Naive B cell (primary cell): ENCODE measurements at regions not wholly inside any gene's neighbourhood (a gene's known extent, or its start where the extent isn't known, plus 50 kb on each side); places are given as distances from the start of the nearest gene placed in this dataset.
A peak's percentile ranks its signal among the peaks of the same experiment; 100 is the strongest.

ENCODE experiments used
- ATAC-seq, 2 donors: fragments of 150-1000 bp; cut with Tn5 transposase; 2 replicates each; pipeline ENCODE4 v1.10.0; 2021; ENCODE audit warnings: low read depth in 2 of 2, mild to moderate bottlenecking in 2 of 2, moderate library complexity in 2 of 2
- DNase-seq: peaks from one replicate; pipeline ENCODE4 v3.0.0; 2022
- H3K27ac Mint-ChIP-seq, 6 donors: one replicate each; pipeline ENCODE4 v1.8.0; 2020 to 2022; ENCODE audit warnings: mild to moderate bottlenecking in 6 of 6, mixed read lengths in 6 of 6, moderate library complexity in 5 of 6, inconsistent platforms in 2 of 6
- H3K27me3 Mint-ChIP-seq, 3 donors: one replicate each; pipeline ENCODE4 v1.8.0; 2021 to 2022; ENCODE audit warnings: mixed read lengths in 3 of 3, mild to moderate bottlenecking in 1 of 3
- H3K36me3 Mint-ChIP-seq, 2 donors: one replicate each; pipeline ENCODE4 v1.8.0; 2020 to 2022; ENCODE audit warnings: mixed read lengths in 2 of 2, inconsistent platforms in 1 of 2, mild to moderate bottlenecking in 1 of 2
- H3K4me1 Mint-ChIP-seq, 3 donors: one replicate each; pipeline ENCODE4 v1.8.0; 2020 to 2022; ENCODE audit warnings: mixed read lengths in 3 of 3, inconsistent platforms in 1 of 3, mild to moderate bottlenecking in 1 of 3, moderate library complexity in 1 of 3
- H3K4me3 Mint-ChIP-seq, 8 donors: one replicate each; pipeline ENCODE4 v1.8.0; 2020 to 2022; ENCODE audit warnings: mild to moderate bottlenecking in 8 of 8, mixed read lengths in 8 of 8, moderate library complexity in 8 of 8, inconsistent platforms in 2 of 8
- H3K9me3 Mint-ChIP-seq, 7 donors: one replicate each; pipeline ENCODE4 v1.8.0; 2020 to 2022; ENCODE audit warnings: mixed read lengths in 7 of 7, mild to moderate bottlenecking in 5 of 7, inconsistent platforms in 2 of 7, moderate library complexity in 1 of 7

DNA sequence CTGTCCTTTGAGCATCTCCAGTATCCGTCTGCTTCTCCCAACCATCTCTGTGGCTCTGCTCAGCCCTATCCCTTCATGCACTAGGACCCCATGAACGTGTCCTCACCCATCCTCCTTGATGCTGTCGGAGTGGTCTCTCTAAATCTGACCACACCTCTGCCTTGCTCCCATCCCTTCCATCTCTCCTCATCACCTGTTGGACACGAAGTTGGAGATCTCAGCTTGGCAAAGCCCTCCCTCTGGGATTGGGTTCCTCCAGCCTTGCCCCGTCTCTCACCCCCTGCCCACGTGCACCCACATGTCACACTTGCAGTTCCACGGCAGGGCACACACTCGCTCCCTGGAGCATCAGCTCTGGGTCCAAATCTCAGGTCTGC, 135.7 kb downstream of the ACTL8 start:
- ATAC-seq (no peak), DNase-seq (no peak)
- Mint-ChIP-seq H3K27me3 (peaks cover 7 to 45% (median 31%) of the 10 kb centered on the region in 3 donors), H3K4me3 (no peak overlapping the region), H3K27ac (peak overlapping the region in 1 of 6 donors; percentile 60), H3K9me3 (peaks cover 0 to 3% (median 0%) of the 10 kb centered on the region in 7 donors), H3K36me3 (no peaks in the 10 kb centered on the region), H3K4me1 (no peaks in the 10 kb centered on the region)

DNA sequence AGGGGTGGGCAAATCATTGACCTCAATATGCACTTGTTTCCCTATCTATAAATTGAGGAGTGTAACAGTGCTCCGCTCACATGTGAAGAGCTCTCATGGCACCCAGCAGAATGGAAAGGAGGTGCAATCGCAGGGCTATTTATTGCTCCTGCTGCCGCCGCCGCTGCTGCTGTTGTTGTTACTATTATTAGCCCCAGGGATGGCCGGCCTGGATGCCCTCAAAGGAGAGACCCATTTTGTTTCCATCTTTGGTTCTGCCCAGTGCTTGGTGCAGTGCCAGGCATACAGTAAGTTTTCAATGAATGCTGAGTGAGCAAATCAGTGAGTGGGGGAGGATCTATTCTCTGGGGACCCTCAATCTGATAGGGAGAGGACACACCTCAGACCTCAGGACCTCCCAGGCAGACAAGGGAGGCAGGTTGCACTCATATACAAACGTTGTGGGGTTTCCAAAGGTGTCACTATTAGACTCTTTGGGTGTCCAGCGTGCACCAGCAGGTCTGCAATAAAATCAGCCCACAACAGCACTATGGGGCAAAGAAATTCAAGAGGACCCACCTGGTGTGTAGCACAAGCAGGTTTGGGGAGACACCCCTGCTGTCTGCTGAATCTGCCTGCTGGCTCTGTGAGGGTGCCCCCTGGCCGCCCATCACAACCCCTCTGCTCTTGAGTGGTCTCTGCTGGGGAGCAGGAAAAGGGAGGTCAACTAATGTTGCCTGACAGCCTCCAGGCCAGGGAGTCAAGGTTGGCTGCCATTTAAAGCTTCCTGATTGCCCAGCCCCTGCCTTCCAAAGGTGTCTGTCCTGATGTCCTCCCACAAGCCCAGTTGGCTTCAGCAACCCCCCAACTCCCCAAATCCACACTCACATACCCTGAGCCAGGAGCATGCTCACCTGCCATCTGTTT, 136.3 kb downstream of the ACTL8 start:
- Mint-ChIP-seq H3K27me3 (peaks cover 11 to 49% (median 32%) of the 10 kb centered on the region in 3 donors), H3K36me3 (no peaks in the 10 kb centered on the region), H3K9me3 (peaks cover 0 to 3% (median 0%) of the 10 kb centered on the region in 7 donors), H3K27ac (no peak overlapping the region), H3K4me3 (peak overlapping the region in 1 of 8 donors; percentile 25), H3K4me1 (no peaks in the 10 kb centered on the region)
- ATAC-seq (no peak), DNase-seq (no peak)

DNA sequence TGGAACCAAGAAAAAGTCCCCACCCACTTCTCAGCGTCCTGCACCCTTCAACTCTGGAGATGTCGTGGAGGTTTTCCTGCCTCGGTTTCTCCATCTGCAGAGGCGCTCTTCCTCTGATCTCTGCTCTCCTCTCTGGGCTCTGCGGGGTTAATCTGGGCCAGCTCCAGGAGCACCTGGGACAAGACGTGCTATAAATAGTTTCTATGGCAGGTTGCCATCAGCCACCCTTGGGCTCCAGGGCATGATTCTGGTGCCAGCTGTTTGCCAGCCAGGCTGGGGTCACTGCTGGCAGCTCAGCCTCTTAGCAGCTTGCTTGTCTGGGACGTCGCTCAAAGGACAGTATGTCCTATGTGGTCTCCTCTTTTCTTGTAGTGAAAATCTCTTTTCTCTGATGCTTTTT, 137.1 kb downstream of the ACTL8 start:
- Mint-ChIP-seq H3K36me3 (no peaks in the 10 kb centered on the region), H3K9me3 (peaks cover 0 to 3% (median 0%) of the 10 kb centered on the region in 7 donors), H3K27ac (no peak overlapping the region), H3K4me1 (no peaks in the 10 kb centered on the region), H3K27me3 (peaks cover 12 to 50% (median 32%) of the 10 kb centered on the region in 3 donors), H3K4me3 (no peak overlapping the region)
- ATAC-seq = no peak
- no peak for DNase-seq

DNA sequence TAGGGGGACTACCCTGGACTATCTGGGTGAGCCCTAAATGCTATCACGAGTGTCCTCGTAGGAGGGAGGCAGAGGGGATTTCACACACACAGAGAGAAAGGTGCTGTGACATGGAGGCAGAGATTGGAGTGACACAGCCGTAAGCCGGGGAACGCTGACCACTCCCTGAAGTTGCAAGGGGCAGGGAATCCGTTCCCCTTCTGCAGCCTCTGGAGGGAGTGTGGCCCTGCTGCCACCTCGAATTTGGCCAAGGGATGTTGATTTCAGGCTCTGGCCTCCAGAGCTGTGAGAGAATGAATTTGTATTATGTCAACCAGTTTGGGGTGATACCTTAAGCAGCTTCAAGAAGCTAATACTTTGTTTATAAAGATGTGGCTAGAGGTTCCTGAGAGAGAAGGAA, 137.7 kb downstream of the ACTL8 start:
- ATAC-seq (no peak), DNase-seq (no peak)
- H3K4me1 Mint-ChIP-seq = no peaks in the 10 kb centered on the region
- peak overlapping the region in 1 of 8 donors; percentile 43 for H3K4me3 Mint-ChIP-seq
- H3K27ac Mint-ChIP-seq = no peak overlapping the region
- H3K9me3 Mint-ChIP-seq = peaks cover 0 to 3% (median 0%) of the 10 kb centered on the region in 7 donors
- H3K36me3 Mint-ChIP-seq = no peaks in the 10 kb centered on the region
- peaks cover 12 to 55% (median 26%) of the 10 kb centered on the region in 3 donors for H3K27me3 Mint-ChIP-seq

DNA sequence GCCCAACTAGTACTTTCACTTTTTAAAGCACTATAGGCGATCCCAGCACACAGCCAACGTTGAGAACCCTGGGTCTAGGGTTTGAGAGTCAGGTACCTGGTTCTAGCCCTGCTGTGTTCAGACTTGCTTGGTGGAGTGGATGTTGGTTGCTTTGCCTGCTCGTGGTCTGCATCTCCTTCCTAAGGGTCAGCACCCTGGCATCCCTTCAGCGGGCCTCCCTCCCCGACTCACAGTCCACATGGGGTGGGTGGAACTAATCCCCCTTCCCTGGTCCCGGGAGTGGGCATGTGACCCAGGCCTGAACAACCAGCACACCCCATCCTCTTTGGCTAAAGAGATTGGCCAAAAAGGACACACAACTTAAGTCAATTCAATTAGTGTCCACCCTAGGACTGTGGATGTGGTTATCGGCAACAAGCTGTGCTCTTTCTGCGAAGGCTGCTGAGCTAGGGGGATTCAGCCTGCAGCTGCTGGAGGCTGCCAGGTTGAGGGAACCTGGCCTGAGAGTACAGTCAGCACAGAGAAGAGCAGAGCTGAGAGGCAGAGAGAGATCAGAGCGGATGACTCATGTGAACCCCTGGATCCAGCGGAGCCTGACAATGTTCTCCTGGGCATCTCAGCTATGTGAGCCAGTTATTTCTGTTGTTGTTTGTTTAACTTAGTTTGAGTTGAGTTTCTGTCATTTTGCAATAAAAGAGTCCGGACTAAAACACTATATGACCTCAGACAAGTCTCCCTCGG, 138.9 kb downstream of the ACTL8 start:
- DNase-seq = no peak
- no peak for ATAC-seq
- Mint-ChIP-seq H3K27me3 (peaks cover 9 to 61% (median 32%) of the 10 kb centered on the region in 3 donors), H3K27ac (no peak overlapping the region), H3K9me3 (peaks cover 0 to 3% (median 0%) of the 10 kb centered on the region in 7 donors), H3K4me3 (no peak overlapping the region), H3K4me1 (no peaks in the 10 kb centered on the region), H3K36me3 (no peaks in the 10 kb centered on the region)

DNA sequence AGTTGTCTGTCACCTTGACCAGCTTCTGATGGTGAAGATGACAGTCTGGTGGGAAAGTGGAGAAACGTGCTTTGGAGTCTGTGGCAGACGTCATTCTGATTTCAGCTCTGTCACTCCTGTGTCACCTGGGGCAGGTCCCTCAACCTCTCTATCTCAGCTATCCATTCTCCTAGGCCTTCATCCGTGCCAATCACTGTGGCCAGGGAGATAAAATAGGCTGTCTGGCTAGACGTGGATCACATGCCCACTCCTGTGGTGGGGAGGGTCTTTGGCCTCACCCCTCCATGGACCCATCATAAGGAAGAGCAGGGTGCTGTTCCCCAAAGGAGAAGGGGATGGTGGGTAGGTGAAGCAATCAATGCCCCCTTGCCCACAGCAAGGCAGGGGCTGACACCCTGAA, 140.3 kb downstream of the ACTL8 start:
- DNase-seq (no peak), ATAC-seq (no peak)
- H3K27ac Mint-ChIP-seq = no peak overlapping the region
- peaks cover 0 to 3% (median 0%) of the 10 kb centered on the region in 7 donors for H3K9me3 Mint-ChIP-seq
- no peaks in the 10 kb centered on the region for H3K4me1 Mint-ChIP-seq
- H3K27me3 Mint-ChIP-seq = peaks cover 17 to 61% (median 34%) of the 10 kb centered on the region in 3 donors
- H3K4me3 Mint-ChIP-seq = no peak overlapping the region
- no peaks in the 10 kb centered on the region for H3K36me3 Mint-ChIP-seq

DNA sequence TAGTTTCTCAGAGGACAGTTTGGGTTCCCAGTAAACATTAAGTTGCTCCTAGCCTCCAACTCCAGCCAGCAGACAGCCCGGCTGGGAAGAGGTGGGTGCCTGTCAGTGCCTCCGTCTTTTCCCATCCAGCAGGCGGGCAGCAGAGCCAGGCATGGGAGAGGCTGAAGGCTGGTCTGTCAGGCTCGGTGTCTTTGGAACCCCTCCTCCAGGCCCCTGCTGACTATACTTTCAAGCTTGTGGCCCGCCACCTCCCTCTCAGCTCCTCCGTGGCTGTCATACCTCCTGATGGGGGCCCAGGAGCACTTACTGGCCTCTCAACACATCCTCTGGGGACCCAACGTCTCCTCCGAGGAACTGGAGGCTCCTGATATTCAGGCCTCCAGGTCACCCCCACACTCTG, 140.9 kb downstream of the ACTL8 start:
- Mint-ChIP-seq H3K9me3 (peaks cover 0 to 3% (median 0%) of the 10 kb centered on the region in 7 donors), H3K27me3 (peaks cover 17 to 57% (median 34%) of the 10 kb centered on the region in 3 donors), H3K27ac (no peak overlapping the region), H3K4me1 (no peaks in the 10 kb centered on the region), H3K4me3 (no peak overlapping the region), H3K36me3 (no peaks in the 10 kb centered on the region)
- no peak for ATAC-seq
- DNase-seq = no peak

DNA sequence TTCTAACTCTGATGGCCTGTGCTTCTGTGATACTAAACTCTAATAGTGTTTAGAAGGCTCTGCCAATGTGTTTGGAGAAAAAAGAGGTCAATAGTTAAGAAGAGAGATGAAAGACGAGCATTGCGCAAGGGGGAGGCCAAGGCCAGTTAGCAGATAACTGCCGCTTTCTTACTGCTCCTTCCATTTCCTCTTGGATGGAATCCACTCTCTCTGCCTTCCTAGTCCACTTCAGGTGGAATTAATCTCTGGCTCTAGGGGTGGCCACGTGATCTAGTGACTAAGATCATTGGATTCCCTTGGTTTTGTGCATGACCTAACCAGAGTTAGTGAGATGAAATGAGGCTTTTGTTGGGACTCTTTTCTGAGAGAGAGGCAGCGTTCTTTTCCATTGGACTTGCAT, 148.3 kb downstream of the ACTL8 start:
- H3K27me3 Mint-ChIP-seq = peaks cover 30 to 51% (median 44%) of the 10 kb centered on the region in 3 donors
- H3K4me1 Mint-ChIP-seq = no peaks in the 10 kb centered on the region
- no peaks in the 10 kb centered on the region for H3K36me3 Mint-ChIP-seq
- DNase-seq = no peak
- H3K4me3 Mint-ChIP-seq = no peak overlapping the region
- peaks cover 0 to 9% (median 6%) of the 10 kb centered on the region in 7 donors for H3K9me3 Mint-ChIP-seq
- ATAC-seq = no peak
- no peak overlapping the region for H3K27ac Mint-ChIP-seq

DNA sequence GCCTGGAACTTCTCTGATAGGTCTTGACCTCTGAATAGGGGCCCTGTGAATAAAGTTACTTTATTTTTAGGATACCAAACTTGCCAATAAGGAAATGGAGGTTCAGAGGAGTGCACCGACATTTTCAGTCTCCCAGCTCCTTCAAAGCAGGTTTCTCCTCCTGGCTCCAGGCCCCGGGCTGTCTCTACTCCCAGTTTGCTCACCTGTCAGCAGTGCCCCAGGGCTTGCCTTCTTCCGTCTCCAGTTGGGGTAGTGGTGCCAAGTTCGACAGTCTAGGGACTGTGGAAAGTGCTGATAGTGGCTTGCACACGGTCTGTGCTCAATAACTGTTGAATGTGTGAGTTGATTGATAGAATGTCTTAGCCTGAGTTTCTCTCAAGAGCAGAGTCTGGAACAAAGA, 149.2 kb downstream of the ACTL8 start:
- DNase-seq (no peak), ATAC-seq (no peak)
- no peaks in the 10 kb centered on the region for H3K4me1 Mint-ChIP-seq
- peaks cover 34 to 48% (median 42%) of the 10 kb centered on the region in 3 donors for H3K27me3 Mint-ChIP-seq
- peaks cover 0 to 9% (median 4%) of the 10 kb centered on the region in 7 donors for H3K9me3 Mint-ChIP-seq
- no peaks in the 10 kb centered on the region for H3K36me3 Mint-ChIP-seq
- no peak overlapping the region for H3K27ac Mint-ChIP-seq
- H3K4me3 Mint-ChIP-seq = no peak overlapping the region

DNA sequence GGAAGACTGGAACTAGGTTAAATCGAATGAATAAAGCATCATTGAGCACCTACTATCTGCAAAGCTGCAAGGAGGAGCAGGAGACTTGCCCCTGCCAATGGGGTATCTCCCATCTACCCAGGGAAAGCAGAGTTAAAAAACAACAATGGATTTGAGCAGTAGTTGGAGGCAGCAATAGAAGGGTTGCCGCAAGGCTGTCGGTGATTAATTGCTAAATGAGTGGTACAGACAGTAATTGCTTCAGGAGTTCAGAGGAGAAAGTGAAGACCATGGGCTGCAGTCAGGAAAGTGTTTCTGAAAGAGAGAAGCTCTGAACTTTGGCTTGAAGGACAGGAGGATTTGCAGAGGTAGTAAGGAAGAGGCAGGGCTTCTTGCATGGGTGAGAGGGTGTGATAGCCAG, 152.9 kb downstream of the ACTL8 start:
- Mint-ChIP-seq H3K36me3 (no peaks in the 10 kb centered on the region), H3K27ac (no peak overlapping the region), H3K4me1 (no peaks in the 10 kb centered on the region), H3K27me3 (peaks cover 28 to 57% (median 45%) of the 10 kb centered on the region in 3 donors), H3K4me3 (no peak overlapping the region), H3K9me3 (peaks cover 0 to 9% (median 4%) of the 10 kb centered on the region in 7 donors)
- DNase-seq (no peak), ATAC-seq (no peak)

DNA sequence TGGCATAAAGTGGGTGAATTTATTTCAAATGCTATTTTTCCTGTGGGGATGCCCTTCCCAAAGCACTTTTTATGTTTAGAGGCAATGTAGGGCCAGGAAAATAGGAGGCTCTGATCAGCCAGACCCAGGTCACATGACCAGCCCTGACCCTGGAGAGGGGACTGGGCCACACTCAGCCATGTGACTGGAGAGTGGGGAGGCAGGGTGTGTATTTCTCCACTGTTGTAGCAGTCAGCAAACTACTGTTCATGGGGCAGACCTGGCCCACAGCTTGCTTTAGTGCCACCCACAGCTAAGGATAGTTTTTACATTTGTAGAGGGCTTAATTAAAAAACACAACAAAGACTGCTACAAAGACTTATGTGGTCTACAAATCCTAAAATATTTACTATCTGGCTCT, 153.8 kb downstream of the ACTL8 start:
- peaks cover 0 to 9% (median 4%) of the 10 kb centered on the region in 7 donors for H3K9me3 Mint-ChIP-seq
- no peaks in the 10 kb centered on the region for H3K36me3 Mint-ChIP-seq

DNA sequence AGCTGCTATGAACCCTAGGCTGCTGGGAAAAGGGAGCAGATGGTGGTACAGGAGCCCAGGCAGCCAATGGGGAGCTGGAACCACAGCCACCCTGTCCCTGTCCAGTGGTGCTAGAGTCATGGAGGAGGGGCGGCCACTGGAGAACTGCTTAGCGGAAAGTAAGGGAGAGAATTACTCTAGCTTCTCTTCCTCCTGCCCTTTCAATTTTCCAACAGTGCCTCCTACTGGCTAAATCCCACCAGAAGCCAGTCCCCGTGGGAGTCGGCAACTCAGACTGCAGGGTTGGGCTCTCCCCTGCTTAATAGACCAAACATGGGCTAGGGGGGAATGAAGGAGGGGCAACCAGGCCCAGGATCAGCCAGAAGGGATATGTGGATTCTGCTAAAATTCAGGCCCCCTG, 154.5 kb downstream of the ACTL8 start:
- Mint-ChIP-seq H3K27me3 (peaks cover 22 to 53% (median 50%) of the 10 kb centered on the region in 3 donors), H3K36me3 (no peaks in the 10 kb centered on the region), H3K27ac (no peak overlapping the region), H3K9me3 (peaks cover 0 to 6% (median 4%) of the 10 kb centered on the region in 7 donors), H3K4me3 (no peak overlapping the region), H3K4me1 (no peaks in the 10 kb centered on the region)
- DNase-seq (no peak), ATAC-seq (no peak)

More for the DNA sequence above, 153.8 kb downstream of the ACTL8 start:
- H3K27me3 Mint-ChIP-seq = peaks cover 26 to 55% (median 50%) of the 10 kb centered on the region in 3 donors
- no peak overlapping the region for H3K27ac Mint-ChIP-seq
- no peak overlapping the region for H3K4me3 Mint-ChIP-seq
- no peak for DNase-seq
- H3K4me1 Mint-ChIP-seq = no peaks in the 10 kb centered on the region
- ATAC-seq = no peak

DNA sequence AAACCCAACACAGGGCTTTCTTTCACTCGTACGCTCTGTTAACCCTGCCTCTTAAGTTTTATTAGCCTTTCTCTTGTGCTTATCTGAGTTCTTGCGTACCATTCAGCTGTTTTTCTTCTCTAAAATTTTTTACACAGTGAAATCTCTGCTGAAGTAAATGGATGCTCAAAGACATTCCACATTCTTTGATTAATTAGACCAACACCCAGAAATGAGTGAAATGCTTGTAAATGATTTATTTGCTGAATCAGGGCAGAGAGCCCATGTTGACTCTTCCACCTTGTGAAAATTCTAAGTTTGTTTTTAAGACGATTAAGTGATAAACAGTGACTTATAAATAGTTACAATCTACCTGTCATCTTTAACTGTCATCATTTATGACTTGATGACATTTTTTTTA, 156.7 kb downstream of the ACTL8 start:
- no peaks in the 10 kb centered on the region for H3K4me1 Mint-ChIP-seq
- no peak for ATAC-seq
- no peak overlapping the region for H3K4me3 Mint-ChIP-seq
- peaks cover 34 to 48% (median 48%) of the 10 kb centered on the region in 3 donors for H3K27me3 Mint-ChIP-seq
- H3K9me3 Mint-ChIP-seq = no peaks in the 10 kb centered on the region
- DNase-seq = no peak
- no peaks in the 10 kb centered on the region for H3K36me3 Mint-ChIP-seq
- H3K27ac Mint-ChIP-seq = no peak overlapping the region
